Right lobe of liver (tissue), 4 donors: ENCODE measurements at regions not wholly inside any gene's neighbourhood (a gene's known extent, or its start where the extent isn't known, plus 50 kb on each side); places are given as distances from the start of the nearest gene placed in this dataset.

Experiments used
- POLR2A ChIP-seq: fragments of 450-650 bp; IDR thresholded peaks from one replicate; pipeline ENCODE4 v1.6.1; 2017; ENCODE audit warnings: antibody characterized with exemption, mild to moderate bottlenecking
- TF ChIP-seq, protein P1 (sequence below), 4 donors: fragments of 200-600 bp in 3 of 4; fragments of 450-650 bp in 1 of 4; IDR thresholded peaks; one replicate each; pipeline versions ENCODE4 v1.5.1 to v1.8.0; 2016 to 2022; ENCODE audit warnings: antibody characterized with exemption in 4 of 4, mild to moderate bottlenecking in 2 of 4
- donor health status: DM: no; HTN: no; CAD: no.
- donor health status: DM: no; HTN: no; CAD: no.
- donor health status: DM: no; HTN: yes; CAD: no.

- TF ChIP-seq, protein P1, sequence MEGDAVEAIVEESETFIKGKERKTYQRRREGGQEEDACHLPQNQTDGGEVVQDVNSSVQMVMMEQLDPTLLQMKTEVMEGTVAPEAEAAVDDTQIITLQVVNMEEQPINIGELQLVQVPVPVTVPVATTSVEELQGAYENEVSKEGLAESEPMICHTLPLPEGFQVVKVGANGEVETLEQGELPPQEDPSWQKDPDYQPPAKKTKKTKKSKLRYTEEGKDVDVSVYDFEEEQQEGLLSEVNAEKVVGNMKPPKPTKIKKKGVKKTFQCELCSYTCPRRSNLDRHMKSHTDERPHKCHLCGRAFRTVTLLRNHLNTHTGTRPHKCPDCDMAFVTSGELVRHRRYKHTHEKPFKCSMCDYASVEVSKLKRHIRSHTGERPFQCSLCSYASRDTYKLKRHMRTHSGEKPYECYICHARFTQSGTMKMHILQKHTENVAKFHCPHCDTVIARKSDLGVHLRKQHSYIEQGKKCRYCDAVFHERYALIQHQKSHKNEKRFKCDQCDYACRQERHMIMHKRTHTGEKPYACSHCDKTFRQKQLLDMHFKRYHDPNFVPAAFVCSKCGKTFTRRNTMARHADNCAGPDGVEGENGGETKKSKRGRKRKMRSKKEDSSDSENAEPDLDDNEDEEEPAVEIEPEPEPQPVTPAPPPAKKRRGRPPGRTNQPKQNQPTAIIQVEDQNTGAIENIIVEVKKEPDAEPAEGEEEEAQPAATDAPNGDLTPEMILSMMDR (IDR thresholded peaks at IDR 0.05) = no peak
- no peak for TF ChIP-seq POLR2A
Observed at GRCh38 chr20:39132511-39132910, 170.4 kb downstream of the DHX35 start.
